Ishikawa (cell line): ENCODE measurements at regions not wholly inside any gene's neighbourhood (a gene's known extent, or its start where the extent isn't known, plus 50 kb on each side); places are given as distances from the start of the nearest gene placed in this dataset.

ENCODE experiments used
- CREB1 ChIP-seq: IDR thresholded peaks from 2 replicates; pipeline ENCODE4 v1.6.1; 2012; ENCODE audit warnings: low read depth
- MAX ChIP-seq: IDR thresholded peaks from 2 replicates; pipeline ENCODE4 v1.6.1; 2012
- RAD21 ChIP-seq: IDR thresholded peaks from 2 replicates; pipeline ENCODE4 v1.6.1; 2012; ENCODE audit warnings: low read depth
- TEAD4 ChIP-seq: IDR thresholded peaks from 2 replicates; pipeline ENCODE4 v1.6.1; 2012
- TF ChIP-seq, protein P1 (sequence below): IDR thresholded peaks from 2 replicates; pipeline ENCODE4 v1.6.1; 2012

- TF ChIP-seq TEAD4 = peak; percentile 19; the same call in 1 of the 2 replicates
These were observed 100.1 kb upstream of the FBXO28 start for GRCh38 chr1:224013626-224014329.

- TF ChIP-seq RAD21 = peak; percentile 54
These were observed 109.2 kb upstream of the FBXO28 start for GRCh38 chr1:224004552-224005315.

- TF ChIP-seq CREB1 (peak; percentile 99), MAX (peak; percentile 45)
- TF ChIP-seq, protein P1, sequence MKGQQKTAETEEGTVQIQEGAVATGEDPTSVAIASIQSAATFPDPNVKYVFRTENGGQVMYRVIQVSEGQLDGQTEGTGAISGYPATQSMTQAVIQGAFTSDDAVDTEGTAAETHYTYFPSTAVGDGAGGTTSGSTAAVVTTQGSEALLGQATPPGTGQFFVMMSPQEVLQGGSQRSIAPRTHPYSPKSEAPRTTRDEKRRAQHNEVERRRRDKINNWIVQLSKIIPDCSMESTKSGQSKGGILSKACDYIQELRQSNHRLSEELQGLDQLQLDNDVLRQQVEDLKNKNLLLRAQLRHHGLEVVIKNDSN = peak; percentile 51
These were observed 121.3 kb upstream of the FBXO28 start for GRCh38 chr1:223992456-223993246.

DNA sequence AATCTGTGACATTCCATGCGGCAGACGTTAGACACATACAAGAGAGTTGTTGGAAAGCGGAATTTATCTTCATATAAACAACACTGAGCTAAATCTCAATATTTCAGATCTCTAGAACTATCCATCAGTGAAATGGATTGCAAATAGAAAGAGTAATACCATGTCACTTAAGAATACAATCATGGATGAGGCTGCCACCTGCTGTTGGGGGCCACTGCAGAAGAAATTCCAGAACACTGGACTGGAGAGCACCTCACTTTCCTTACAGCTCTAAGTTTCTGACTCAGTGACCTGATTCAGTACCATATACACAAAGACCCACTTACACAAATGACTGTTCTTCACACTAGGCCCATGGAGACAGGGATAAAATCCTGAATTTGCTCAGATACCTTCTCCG lies 75.1 kb upstream of the TP53BP2 start:
- TF ChIP-seq RAD21 = peak; percentile 24; the same call in 1 of the 2 replicates
